RWPE2 (cell line): ENCODE measurements at regions not wholly inside any gene's neighbourhood (a gene's known extent, or its start where the extent isn't known, plus 50 kb on each side); places are given as distances from the start of the nearest gene placed in this dataset.

Experiments
- ATAC-seq: fragments of 200-7000 bp; cut with Tn5 transposase; 3 replicates; pipeline ENCODE4 v1.9.1; 2021; ENCODE audit warnings: low read depth
- DNase-seq: peaks from one replicate; pipeline ENCODE4 v3.0.0-alpha.2; 2020; ENCODE audit warnings: low spot score
- H3K27ac ChIP-seq: fragments of 450-650 bp; 2 replicates; pipeline ENCODE4 v1.5.1; 2017; ENCODE audit warnings: mild to moderate bottlenecking; ENCODE audit not compliant: poor library complexity, severe bottlenecking
- H3K27me3 ChIP-seq: fragments of 250-450 bp; sonication (Bioruptor Pico); 2 replicates; pipeline ENCODE4 v1.5.1; 2021; ENCODE audit warnings: mild to moderate bottlenecking, moderate library complexity; ENCODE audit not compliant: insufficient read depth, poor library complexity, severe bottlenecking
- H3K36me3 ChIP-seq: fragments of 250-450 bp; sonication (Bioruptor Pico); 2 replicates; pipeline ENCODE4 v1.5.1; 2020; ENCODE audit warnings: low read depth, mild to moderate bottlenecking, moderate library complexity
- H3K4me1 ChIP-seq: fragments of 250-450 bp; sonication (Bioruptor Pico); 2 replicates; pipeline ENCODE4 v1.5.1; 2021; ENCODE audit warnings: mild to moderate bottlenecking, moderate library complexity; ENCODE audit not compliant: insufficient read depth, poor library complexity, severe bottlenecking
- H3K4me3 ChIP-seq: fragments of 250-450 bp; sonication (Bioruptor Pico); 2 replicates; pipeline ENCODE4 v1.5.1; 2021; ENCODE audit warnings: mild to moderate bottlenecking, moderate library complexity; ENCODE audit not compliant: severe bottlenecking
- H3K9me3 ChIP-seq: fragments of 250-450 bp; sonication (Bioruptor Pico); 2 replicates; pipeline ENCODE4 v1.5.1; 2021; ENCODE audit warnings: mild to moderate bottlenecking, moderate library complexity; ENCODE audit not compliant: severe bottlenecking
- CTCF ChIP-seq: fragments of 450-650 bp; IDR thresholded peaks from one replicate; pipeline ENCODE4 v1.5.1; 2017; ENCODE audit warnings: mild to moderate bottlenecking, moderate library complexity; ENCODE audit not compliant: poor library complexity, severe bottlenecking

- Histone ChIP-seq H3K4me3 (no peak overlapping the region), H3K36me3 (no peaks in the 10 kb centered on the region), H3K27ac (no peak overlapping the region), H3K4me1 (no peaks in the 10 kb centered on the region), H3K27me3 (no peaks in the 10 kb centered on the region), H3K9me3 (peaks cover 3% of the 10 kb centered on the region)
- no peak for ATAC-seq
- DNase-seq, result no peak
- TF ChIP-seq CTCF, result no peak
These were observed 365.6 kb upstream of the UBE2E3 start for GRCh38 chr2:180614776-180615175.

GRCh38 chr2:180609626-180610340 is 370.6 kb upstream of the UBE2E3 start:
- Histone ChIP-seq H3K27me3 (no peaks in the 10 kb centered on the region), H3K4me1 (no peaks in the 10 kb centered on the region), H3K4me3 (no peak overlapping the region), H3K9me3 (peaks cover 3% of the 10 kb centered on the region), H3K27ac (no peak overlapping the region), H3K36me3 (no peaks in the 10 kb centered on the region)
- DNase-seq, result no peak
- no peak for TF ChIP-seq CTCF
- no peak for ATAC-seq

GRCh38 chr2:180607514-180608049 is 372.8 kb upstream of the UBE2E3 start:
- Histone ChIP-seq H3K27ac (no peak overlapping the region), H3K36me3 (no peaks in the 10 kb centered on the region), H3K4me1 (no peaks in the 10 kb centered on the region), H3K27me3 (no peaks in the 10 kb centered on the region), H3K4me3 (no peak overlapping the region), H3K9me3 (no peaks in the 10 kb centered on the region)
- no peak for DNase-seq
- TF ChIP-seq CTCF, result no peak
- no peak for ATAC-seq

GRCh38 chr2:180604077-180604476 is 376.3 kb upstream of the UBE2E3 start:
- peak; percentile 38 for TF ChIP-seq CTCF
- no peaks in the 10 kb centered on the region for H3K27me3 ChIP-seq
- no peaks in the 10 kb centered on the region for H3K36me3 ChIP-seq
- DNase-seq (no peak), ATAC-seq (0 out of 3 replicates have a peak, but pooled peaks have one; percentile 31)
- no peaks in the 10 kb centered on the region for H3K9me3 ChIP-seq
- no peak overlapping the region for H3K4me3 ChIP-seq
- no peak overlapping the region for H3K27ac ChIP-seq
- H3K4me1 ChIP-seq, result no peaks in the 10 kb centered on the region

GRCh38 chr2:180601016-180601415 is 379.4 kb upstream of the UBE2E3 start:
- DNase-seq (no peak), ATAC-seq (no peak)
- Histone ChIP-seq H3K27ac (no peak overlapping the region), H3K27me3 (no peaks in the 10 kb centered on the region), H3K9me3 (no peaks in the 10 kb centered on the region), H3K4me3 (no peak overlapping the region), H3K4me1 (no peaks in the 10 kb centered on the region), H3K36me3 (no peaks in the 10 kb centered on the region)
- no peak for TF ChIP-seq CTCF
